HG03354 (cell line): ENCODE measurements at regions not wholly inside any gene's neighbourhood (a gene's known extent, or its start where the extent isn't known, plus 50 kb on each side); places are given as distances from the start of the nearest gene placed in this dataset.

Experiments
- ATAC-seq: cut with Tn5 transposase; IDR thresholded peaks from one replicate; pipeline ENCODE4 v1.9.1; 2021; ENCODE audit warnings: mild to moderate bottlenecking; ENCODE audit not compliant: unreplicated experiment, poor library complexity, severe bottlenecking

DNA sequence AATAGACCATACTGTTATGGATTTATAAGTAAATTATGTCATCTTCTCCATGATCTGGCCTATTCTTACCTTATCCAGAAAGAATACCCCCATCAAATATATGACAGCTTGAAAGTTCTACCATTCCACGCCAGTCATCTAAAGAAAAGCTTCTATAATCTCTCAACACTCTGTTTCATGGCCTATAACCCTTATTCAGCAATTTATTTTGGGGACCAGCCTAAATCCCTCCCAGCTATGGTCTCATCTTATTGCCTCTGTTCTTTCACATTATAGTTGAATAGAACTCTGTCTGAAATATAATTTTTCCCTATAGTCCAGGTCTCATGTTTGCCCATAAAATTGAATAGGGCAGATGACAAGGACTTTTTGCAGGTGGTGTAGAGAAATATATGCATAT is 2387.6 kb upstream of the WWC1 start:
- no peak for ATAC-seq

DNA sequence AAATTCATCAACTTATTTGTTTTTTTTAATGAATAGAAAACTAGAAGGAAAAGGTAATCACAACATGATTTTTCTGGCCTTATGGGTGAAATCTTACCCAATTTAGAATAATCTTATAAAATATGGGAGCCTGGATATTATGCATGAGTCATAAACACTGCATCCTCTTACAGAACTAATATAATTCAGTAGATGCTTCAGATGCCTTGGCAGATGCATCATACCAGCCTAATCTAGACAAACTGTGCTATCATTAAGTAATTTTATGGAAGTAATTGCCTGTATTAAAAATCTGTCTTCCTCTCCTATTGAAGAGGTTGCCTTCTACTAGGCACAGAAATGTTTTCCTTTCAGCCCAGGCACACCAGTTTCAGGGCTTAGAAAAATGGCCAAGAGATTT is 2384.6 kb upstream of the WWC1 start:
- no peak for ATAC-seq

DNA sequence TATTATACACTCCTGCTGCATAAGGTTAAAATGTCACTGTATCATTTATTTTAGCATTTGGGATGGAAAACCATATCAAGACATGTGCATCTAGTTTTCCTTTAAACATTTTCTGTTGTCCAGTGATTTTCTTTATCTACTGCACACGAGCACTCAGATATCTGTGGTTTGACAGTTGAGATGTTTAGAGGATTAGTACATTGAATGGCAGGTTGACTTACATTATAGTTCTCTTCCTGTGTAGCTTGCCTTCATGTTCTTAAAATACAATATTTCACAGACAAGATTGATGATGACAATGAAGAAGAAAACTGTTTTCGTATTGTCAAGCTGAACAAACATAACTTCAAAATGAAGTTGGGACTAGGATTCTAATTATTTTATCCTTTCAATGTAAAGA is 2378.4 kb upstream of the WWC1 start:
- ATAC-seq: no peak

DNA sequence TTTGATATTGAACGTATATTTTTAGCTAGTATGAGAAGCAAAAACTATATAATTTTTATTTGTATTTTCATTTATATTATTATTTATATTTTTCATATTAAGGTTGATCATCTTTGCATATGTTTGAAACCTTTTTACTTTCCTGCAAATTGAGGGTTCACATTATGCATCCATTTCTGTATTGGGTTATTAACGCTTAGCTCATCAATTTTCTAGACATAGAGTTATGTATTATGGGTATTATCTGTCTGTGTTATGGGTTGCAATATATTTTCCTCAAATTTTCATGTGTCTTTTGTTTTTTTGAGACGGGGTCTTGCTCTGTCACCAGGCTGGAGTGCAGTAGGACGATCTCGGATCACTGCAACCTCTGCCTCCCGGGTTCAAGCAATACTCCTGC is 2377.0 kb upstream of the WWC1 start:
- ATAC-seq: no peak

DNA sequence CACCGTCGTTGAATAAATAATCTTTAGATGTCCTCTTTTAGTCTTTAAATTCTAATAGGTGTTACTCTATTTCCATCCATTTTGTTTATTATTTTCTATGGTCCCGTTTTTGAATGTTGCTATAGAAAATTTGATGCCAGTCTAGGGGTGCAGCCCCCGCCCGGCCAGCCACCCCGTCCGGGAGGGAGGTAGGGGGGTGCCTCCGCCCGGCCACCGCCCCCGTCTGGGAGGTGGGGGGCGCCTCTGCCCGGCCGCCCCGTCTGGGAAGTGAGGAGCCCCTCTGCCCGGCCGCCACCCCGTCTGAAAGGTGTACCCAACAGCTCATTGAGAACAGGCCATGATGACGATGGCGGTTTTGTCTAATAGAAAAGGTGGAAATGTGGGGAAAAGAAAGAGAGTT is 2372.2 kb upstream of the WWC1 start:
- ATAC-seq: no peak

DNA sequence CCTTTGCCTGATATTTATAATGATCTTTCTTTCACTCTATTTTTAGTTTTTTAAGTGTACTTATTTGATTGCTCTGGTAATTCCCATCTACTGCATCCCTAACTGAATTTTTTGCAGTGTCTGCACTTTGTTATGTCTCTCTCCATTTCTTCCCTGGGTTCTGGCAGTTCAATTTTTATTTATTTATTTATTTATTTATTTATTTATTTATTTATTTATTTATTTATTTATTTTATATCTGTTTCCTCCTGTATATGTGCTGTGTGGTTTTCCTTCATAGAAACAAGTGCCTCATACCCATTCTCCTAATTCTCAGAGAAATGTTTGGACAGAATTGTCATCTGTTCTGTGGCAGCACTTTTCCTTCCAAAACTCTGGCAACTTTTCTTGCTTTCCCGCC is 2370.8 kb upstream of the WWC1 start:
- no peak for ATAC-seq

DNA sequence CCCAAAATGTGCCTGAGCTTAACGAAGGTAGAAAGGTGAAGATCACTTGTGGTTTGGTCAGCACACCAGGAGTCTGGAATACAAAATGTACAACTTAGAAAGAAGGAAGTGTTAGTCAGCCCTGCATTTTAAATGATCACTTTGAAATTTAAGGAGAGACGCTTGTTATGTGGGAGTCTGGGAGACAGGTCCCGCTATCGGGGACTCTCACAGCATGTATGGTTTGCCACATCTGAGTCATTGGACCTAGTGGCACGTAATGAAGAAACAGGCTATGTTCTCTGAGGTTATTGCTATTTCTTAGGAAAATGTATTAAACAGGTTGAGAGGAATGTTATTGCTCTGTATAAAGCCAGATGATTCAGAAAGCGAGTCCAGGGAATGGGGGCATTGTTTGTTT is 2362.5 kb upstream of the WWC1 start:
- ATAC-seq: no peak

DNA sequence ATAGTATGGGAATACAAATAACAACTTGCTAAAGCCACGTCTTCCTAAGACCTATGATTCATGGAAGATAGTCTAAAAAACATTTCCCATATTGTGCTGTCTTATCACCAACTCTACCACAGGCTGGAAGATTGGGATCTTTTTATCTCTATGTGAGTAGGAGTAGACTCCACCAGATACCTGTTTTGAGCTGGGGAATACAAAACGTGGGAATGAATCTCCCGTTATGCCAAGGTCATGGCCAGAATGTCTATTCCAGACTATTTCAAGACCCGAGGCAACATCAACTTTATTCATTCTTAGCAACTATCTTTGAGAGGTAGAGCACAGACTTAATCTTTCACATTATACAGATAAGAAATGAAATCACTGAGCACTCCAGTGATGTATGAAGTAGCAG is 2350.9 kb upstream of the WWC1 start:
- no peak for ATAC-seq

DNA sequence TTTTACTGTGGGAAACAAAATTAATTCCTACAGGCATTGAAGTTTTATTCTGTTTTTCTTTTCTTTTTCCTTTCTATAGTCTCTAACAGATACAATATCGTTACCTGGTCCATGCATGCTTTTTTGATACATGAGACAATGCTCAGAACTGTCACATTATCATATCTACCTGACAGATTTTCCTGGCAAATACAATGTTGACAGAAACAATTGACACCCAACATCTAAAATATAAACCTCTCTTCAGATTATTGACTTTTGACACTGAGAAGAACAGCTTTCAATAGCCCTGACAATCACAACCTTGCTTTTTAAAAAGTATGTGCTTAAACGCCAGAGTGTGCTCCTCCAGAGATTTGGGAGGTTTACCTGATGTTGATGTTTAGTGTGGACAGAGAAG is 2334.6 kb upstream of the WWC1 start:
- no peak for ATAC-seq

DNA sequence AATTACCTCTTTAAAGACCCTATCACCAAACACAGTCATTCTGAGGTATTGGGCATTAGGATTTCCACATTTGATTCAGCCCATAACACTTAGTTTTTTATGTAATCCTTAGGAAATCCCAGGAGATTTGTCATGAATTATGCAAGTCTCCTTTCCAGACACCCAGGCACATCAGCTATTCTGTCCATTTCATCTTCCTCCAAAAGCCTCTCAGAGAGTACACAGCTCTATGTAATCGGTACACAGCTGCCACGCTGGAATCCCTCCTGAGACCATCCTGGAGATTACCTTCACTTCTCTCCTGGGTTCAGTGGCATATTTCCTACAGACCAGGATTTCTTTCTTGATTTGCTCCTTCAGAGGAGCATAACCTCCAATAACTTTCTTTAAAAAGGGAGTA is 2309.8 kb upstream of the WWC1 start:
- no peak for ATAC-seq

DNA sequence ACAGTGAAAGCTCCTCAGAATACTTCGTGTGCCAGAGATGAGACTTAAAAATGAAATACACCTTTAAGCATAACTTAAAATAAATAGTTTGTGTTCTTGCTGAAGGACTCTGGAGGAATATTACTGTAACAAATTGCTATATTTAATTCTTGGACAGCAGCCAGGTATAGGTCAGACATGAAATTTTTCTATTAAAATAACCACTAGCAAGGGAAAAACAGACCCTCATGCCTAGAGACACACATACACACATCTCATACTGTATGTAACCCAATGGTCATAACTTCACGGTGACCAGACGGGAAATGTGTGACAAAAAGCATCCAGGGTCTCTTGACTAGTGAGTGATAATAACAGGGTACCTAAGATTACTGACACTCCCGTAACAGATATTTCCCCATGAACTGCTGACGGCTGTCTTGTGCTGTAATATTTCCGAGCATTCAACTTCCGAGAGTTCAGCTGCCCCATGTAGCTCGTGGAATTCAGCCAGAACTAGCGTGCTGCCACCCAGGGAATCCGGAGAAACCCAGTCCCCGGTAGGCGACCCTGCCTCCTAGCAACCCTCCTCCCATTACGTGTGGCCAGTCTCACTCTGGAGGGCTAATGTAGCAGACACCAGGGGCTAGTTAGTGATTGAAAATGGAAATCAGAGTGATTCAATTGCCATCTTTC is 2295.1 kb upstream of the WWC1 start:
- no peak for ATAC-seq

DNA sequence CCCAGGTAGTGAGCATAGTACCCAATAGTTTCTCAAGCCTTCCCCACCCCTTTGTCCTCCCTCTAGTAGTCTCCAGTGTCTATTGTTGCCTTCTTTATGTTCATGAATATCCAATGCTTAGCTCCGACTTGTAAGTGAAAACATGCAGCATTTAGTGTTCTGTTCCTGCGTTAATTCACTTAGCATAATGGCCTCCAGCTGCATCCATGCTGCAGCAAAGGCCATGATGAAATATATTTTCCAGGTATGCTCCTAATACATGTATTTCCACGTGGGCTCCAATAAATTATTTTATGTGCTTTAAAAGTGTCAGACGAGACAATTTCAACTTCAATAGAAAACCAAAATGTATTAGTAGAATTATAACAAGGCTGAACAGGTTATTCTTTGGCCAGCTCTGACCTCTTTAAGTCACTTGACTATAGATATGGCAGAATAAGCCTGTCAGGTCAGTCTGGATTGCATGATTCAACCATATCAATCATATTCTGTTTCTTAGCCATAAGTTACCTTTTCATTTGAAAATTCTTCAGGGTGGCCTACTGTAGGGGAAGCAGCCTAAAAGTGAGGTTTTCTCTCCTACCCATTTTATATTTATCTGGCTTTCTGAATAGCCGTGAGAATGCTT is 2291.6 kb upstream of the WWC1 start:
- ATAC-seq: no peak

DNA sequence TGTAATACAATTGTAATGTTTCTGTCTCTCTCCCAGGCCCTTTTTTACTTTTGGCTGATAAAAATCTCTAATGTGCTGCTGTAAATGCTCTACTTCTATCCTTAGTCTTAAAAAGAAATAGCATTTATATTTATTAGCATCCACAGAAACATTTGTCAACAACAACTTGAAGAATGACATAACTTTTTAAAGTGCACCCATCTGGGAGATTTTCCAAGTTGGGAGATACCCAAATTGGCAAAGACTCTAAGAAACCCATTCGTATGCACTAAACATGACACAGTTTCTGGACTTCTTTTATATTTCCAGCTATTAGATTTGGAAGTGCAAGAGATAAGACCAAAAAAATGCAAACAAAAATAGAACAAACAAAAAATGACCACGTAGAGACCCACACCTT is 2287.4 kb upstream of the WWC1 start:
- no peak for ATAC-seq

DNA sequence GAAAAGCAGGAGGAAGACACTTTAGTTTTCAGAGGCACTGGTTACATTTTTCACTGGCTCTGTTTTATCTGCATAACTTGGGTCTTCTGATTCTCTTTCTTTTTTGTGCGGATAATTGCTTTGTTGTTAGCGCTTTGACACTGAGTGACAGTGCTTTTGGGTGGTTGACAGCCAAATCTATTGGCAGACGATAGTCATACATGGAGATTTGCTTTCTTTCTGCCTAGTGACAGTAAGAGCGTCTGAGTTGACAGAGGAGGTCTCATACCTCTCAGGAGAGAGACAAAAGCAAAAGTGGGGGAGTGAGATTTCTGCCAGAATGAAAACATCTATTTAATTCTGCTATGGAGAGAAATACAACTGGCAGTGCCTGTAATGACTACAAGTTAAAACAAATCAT is 2278.0 kb upstream of the WWC1 start:
- ATAC-seq: no peak

DNA sequence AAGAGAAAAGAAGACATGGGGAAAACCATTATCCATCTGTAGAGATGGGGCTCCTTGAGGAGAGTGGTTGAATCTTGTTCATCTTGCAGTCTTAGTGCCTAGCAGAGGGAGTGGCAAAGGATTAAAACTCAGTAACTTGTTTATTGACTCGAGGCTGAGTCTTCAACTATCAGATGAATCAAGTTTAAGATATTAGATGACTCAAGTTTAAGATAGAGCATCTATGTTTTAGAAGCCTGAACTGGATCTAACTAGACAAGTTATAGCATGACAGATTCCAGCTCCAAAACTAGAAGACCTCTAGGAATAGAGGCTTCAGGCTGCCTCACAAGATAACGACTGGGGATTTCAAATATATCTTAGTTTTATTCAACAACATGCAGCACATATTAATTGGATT is 2277.2 kb upstream of the WWC1 start:
- no peak for ATAC-seq

DNA sequence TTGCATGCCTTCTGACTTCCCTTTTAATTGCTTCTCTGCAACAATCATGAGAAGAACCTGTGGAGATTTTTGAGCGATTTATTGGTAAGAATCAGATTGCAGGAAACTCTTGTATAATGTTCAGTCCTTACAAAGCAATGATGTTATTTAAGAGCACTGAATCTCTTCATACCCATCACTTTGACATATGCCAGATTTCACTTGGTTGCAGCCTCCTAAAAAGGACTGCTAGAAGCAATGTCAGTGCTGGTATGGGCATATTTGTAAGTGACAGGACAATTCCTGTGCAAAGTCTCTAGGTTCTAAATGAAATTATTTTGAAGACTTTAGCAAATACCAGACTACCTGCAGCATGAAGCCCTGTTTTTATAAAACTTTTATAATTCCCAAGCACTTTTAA is 2272.7 kb upstream of the WWC1 start:
- no peak for ATAC-seq

DNA sequence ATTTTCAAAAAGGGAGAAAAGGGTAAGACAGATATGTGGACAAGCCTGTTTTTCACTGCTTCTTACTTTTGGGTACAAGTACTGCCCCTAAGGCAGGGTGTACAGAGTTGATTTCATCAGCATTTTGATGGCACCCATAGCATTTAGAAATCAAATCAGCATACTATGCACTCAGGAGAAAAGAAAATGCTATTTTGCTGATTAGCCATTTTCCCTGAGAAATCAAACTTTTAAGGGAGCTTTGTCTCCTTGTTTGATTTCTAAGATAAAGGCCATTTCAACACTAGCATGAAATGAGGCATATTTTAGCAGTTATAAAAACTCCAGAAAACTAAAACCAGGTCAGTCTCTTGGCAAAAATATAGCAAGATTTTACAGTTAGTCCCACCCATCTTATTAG is 2269.4 kb upstream of the WWC1 start:
- ATAC-seq: no peak

DNA sequence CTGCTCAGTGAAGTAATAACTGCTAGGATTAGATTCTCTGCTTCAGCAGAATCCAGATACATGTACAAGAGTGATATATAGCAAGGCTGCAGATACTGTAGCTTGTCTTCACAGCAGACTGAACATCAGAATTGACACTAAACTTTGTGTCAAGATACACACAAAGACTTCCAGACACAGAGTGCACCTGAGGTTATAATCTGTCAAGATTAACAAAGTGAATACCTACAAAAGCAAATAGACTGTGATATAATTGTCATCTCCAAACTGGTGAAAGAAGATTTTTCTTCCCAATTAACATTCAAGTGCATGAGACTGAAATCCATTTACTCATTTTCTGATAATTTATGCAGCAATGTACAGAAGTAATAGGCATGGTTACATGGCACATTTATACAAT is 2266.5 kb upstream of the WWC1 start:
- ATAC-seq: no peak

DNA sequence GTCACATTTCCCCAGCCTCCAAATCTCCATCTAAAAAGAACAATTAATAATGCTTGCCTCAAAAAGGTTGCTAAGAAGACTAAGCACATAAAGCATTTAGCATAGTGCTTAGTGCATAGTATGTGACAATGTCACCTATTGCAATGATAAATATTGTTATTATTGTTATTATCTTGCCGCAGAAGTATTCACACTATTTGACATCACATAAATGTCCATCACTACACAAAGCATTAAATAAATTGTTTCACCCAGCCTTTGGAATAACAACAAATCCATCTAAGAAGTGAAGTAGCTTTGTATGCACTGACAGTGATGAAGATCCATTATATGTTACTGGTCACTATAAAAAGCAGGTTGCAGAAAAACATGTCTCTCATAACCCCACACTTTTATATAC is 2263.9 kb upstream of the WWC1 start:
- ATAC-seq: no peak

DNA sequence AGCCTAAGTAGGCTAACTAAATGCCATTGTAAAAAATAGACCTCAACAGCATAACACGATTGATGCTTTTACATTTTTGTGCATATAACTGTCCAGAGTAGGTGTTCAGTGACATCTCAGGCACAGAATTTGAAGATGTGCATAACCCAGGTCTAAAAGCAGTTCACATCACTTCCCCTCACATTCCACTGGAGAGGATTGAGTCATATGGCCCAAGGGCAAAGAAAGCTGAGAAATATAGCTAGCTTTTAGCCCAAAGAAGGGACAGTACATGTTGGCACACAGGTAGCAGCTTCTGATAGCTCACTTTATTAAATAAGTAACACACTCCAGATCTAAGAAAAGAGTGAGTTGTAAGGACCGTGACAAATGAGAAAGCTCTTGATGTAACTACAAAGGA is 2259.5 kb upstream of the WWC1 start:
- no peak for ATAC-seq

DNA sequence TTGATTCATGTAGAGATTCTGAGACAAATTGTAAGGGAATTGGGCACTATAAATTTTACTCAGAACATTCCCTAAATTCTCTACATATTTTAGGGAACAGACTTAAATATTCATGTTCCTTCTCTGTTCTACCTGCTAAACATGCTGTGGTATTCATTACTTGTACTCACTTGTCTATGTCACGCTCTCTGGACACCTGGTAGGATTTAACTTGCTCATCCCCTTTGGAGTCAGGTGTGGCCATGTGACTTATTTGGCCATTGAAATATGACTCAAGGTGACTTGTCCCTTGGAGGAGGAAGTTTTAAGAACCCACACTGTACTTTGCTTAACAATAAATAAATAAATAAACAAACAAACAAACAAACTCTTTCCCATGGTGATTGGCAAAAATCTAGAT is 2258.8 kb upstream of the WWC1 start:
- ATAC-seq: no peak

DNA sequence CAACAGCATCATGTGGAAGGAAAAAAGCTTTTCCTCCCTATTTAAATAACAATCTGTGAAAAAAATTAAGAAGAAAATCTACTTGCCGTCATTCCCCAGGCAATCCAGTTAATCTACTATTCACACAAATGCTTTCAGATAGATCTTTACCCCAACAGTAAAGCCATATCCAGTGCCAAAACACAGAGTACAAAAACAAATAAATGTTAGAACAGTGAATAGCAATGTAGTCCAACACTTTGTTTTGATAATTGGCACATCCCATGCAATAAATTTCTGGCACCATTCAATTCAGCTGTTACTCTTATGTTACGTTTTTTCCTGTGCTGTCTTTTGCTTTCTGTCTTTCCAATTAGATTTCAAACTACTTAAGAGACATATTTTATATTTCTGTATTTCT is 2245.5 kb upstream of the WWC1 start:
- no peak for ATAC-seq
